ENCODE measurements at regions not wholly inside any gene's neighbourhood (a gene's known extent, or its start where the extent isn't known, plus 50 kb on each side); places are given as distances from the start of the nearest gene placed in this dataset.

DNA sequence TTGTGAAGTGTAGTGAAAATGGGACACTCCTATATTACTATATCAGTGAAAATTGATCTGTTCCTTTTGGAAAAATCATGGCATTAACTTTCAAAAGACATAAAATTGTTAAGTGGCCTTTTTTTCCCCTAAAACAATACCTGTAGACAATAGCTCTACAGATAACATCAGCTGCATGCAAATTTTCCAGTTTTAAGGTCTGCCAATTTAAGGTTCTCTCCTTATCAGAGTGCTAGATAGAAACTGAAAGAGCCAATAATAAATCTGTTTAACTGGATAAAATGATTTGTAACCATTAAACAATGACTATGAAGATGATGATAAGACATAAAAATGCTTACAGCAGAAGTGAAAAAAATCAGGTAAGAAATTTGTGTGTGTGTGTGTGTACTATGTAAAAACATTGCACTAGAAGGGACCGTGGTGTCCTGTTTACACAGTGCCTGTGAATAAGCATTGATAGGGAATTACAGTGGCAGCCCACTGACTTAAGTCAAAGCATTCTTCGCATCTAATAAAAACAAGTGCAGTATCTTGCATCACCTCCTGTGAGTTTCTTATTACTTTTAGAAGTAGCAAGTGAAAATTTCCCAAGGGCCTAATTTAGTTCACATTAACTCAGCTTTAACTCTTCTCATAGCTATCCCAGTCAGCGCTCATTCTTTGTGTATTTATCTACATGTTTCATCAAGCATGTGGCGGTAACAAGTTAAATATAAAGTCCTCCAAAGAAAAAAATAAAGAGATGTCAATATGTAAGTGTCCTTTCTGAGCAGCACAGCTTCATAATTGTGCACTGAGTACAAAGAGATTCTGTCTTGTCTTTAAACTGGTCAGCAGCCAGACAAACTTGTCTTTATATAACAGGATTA is 261.9 kb downstream of the ARL4A start:
- peak; percentile 15 for DNase-seq

DNA sequence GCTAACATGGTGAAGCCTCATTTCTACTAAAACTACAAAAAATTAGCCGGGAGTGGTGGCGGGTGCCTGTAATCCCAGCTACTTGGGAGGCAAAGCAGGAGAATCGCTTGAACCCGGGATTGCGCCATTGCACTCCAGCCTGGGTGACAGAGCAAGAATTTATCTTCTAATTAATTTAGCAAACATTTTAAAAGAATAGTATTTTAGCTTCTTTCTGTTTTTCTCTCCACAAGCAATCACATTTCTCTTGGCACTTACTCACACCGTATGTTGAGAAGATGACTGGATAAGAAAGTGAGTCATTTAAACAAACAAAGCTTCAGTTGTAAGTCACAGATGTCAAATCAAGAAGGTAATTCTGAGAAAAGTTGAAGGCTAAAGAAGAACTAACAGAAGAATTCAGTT is 264.0 kb downstream of the ARL4A start:
- no peak for DNase-seq

DNA sequence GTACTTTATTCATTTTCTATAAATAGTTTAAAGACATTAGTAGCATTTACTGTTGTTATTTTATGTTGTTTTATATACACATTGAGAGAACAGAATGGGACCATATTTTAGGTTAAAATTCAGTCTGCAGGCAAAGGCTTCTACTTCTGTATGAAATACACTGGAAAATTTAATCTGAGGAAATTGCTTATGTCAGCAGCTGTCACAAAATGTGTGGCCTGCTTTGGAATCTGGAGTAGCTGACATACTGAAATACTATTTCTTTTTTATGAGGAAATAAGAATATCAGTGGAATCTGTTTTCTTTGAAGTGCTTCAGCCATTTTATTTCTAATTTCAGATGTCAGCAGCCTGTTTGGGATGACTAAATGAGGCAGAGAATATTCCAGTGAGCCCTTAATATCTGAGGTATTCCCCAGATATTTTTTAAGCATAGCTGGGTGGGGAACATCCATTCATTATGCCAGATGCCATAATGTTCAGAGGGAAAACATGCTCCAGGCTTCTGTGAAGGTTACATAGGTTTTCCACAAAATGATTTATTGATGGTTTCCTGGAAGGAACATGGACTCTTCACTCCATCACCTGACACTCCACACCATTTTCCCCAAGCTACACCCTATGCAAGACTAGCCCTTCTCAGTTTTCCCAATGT is 267.1 kb downstream of the ARL4A start:
- no peak for DNase-seq

DNA sequence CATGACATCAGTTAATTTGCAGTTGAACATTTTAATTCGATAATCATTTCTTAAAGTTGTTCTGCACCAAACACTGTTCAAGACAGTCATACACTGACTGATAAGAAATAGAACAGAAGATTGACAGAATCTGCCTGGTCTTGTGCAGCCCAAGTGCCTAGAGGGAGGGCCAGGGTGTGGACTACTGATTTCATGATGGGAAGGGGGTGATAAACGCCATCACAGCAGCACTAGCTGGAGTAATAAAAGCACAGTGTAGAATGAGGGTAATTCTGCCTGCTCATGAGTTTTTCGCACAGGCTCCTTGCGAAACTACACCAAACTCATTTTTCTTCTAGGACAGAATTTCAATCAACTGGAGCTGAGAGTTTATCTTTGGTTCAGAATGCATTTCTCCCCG is 270.1 kb downstream of the ARL4A start:
- DNase-seq = no peak

DNA sequence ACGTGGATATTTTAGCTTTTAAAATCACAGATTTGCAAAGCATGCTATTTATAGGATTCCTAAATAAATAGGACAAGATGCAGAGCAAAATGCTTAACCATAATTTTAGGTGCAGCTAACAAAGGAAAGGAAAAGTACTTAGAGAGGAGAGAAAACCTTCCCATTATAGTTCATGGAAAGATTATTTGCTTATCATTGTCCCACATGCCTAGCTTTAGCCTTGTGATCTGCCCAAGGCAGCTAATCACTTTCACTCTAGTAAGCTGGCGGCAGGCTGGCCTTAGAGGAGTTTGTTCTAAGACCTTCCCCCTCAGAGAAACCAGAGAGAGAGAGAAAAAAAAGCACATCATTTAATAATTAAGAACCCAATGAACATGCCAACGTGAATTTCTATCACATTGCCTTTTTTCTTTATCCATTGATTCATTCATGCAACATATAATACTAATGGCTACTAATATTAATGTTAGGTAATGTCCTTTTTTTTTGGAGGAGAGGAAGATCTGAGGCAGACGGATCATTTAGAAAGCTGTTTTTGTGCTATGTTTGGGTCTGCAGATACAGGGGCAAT is 274.6 kb downstream of the ARL4A start:
- DNase-seq = no peak

DNA sequence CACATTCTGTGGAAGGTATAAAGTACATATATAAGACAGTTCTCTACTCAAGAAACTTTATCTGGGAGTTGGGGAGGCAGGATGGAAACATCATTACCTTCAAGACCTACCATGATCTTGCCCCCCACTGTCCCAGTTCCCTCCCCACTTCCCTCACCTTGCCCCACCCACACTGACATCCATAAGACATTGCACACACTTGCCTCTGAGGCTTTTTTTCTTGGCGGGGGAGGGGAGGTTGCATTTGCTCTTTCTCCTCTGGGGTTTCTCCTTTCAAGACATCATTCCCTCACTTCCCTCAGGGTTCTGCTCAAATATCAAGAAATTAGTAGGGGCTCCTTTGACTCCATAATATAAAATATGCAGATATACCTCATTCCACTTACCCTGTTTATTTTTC is 276.0 kb downstream of the ARL4A start:
- no peak for DNase-seq

DNA sequence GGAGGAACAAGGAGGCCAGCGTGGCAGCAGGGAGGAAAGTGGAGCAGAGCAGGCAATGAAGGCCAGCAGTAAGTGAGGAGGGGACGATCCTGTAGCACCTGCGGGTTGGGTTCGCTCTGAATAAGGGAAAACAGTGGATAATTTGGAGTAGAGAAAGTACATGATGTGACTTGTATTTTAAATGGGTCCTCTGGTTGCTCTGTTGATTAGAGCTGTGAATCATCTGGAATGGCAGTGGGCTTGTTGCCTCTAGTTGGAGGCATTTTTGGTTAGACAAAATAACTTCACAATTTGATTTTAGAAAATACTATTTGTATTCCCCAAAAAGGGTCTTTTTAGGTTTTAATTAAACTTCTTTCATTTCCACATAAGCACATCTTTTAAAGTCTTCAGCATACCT is 277.4 kb downstream of the ARL4A start:
- no peak for DNase-seq

DNA sequence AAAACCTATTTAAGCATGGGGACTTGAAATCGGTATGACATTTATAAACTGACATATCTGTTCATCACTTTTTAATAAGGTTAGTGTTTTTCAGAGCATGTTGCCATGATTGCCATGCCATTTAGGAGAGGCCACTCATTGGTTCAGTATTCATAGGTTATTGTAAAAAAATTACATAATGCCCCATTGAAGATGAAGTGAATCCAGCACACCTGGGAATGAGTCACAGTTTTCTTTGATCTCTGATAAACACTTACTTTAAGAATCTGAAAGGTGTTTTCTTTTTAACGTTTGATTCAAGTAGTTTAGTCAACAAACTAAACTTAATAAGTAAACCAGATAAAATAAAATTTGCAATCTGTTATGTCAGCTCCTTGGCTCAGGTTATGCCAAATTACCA is 278.3 kb downstream of the ARL4A start:
- no peak for DNase-seq

DNA sequence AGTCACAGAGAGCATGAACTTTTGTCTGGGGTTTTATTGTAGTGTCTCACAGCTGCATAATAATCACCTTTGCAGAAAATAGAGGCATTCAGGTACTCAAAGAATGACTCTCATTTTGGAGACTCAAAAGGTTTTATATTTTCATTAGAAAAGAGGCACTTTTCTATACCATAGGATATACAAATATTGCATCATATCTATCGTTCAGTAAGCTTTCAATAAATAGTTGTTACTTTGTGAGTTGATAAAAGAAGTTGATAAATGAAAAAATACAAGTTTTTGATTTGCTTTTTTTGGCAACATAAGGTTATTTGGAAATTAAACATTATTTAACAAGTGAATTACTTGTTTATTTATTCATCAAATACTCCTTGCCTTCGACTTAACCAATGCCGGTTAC is 279.9 kb downstream of the ARL4A start:
- no peak for DNase-seq

DNA sequence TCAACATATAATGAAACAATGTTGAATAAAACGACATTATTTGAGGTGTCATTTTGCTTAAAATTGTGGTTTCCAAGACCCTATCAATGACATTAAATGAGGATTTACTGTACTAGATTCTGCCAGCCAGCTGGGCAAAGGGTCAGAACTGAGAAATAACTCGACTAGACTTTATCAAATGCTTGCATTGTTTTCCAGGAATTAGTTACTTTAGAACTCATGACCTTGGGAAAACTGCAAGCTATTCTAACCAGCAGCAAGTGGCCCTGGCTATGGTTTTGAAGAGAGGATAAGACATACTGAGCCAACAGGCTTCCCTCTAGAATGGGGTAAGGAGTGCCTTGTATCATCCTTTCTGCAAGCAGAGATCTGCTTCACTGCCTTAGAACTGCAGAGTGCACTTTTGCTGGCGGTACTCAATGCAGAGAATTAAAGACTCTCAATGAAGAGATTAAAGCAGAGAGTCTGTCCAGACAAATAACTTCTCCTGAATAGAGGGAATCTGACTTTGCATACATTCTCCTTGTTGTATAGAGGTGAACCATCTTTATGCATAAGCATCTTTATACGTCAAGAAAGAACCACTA is 281.5 kb downstream of the ARL4A start:
- no peak for DNase-seq

DNA sequence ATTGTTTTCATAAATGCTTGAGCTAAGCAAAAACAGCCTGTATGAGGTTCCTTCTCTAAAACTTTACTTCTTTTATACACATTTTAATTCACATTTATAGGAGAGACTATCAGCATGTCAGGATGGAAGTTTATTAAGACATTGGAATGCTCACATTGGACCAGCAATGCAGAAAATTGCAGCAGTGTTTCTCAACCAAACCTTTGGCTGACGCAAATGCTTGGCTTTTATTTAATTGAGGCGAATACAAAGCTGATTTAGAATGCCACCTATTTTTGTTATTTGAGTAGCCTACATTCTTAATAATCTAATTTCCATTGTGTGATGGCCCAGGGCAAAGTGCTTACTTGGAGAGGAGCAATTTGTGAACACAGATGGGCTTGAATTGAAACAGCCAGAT is 283.2 kb downstream of the ARL4A start:
- DNase-seq = no peak

DNA sequence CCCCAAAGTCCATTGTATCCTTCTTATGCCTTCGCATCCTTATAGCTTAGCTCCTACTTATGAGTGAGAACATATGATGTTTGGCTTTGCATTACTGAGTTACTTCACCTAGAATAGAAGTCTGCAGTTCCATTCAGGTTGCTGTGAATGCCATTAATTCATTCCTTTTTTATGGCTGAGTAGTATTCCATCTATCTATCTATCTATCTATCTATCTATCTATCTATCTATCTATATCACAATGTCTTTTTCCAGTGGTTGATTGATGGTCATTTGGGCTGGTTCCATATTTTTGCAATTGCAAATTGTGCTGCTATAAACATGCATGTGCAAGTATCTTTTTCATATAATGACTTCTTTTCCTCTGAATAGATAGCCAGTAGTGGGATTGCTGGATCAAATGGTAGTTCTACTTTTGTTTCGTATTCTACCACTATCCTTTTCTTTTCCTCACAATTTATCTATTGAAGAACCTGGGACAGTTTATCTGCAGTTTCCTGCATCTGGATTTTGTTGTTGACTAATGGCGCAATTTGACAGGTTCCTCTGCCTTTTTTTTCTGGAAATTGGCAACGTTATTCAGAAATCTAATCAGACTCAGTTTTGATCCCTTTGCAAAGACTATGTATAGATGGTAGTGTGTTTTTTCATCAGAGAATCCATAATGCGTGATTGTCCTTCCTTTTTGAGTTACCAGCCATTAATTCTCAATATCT is 287.2 kb downstream of the ARL4A start:
- no peak for DNase-seq

DNA sequence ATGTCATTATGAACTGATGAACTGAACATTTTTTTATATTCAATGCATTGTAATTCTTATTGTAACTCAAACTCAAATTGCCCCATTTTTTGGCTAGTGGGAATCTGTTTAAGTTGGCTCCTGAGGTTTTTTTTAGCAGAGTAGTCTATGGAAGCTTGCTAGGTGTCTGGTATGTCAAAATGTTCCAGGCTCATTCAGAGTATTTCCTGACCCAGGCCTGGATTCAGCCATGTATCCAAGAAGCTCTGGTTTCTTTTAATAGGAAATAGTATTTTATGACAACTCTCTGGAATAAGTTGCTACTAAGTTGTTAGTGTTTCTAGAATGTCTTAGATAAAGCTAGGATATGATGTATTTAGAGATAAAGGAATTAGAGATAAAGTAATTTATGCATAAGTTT is 288.0 kb downstream of the ARL4A start:
- no peak for DNase-seq

DNA sequence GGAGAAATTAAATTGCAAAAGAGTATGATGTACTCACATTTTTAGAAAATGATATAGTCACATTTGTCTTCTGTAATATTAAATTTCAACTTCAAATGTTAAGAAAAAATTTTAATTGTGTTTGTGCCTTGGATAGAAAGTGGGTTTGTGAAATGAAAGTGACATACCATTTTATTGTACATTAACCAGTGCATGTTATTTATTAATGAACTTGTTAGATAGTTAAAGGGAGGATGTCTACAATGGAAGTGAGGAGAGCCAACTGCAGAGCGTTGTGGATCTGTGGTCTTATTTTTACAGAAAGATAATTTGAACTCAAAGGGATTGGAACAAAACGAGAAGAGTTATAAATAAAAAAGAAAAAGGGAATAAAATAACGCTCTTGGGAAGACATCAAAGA is 291.7 kb downstream of the ARL4A start:
- DNase-seq = no peak

DNA sequence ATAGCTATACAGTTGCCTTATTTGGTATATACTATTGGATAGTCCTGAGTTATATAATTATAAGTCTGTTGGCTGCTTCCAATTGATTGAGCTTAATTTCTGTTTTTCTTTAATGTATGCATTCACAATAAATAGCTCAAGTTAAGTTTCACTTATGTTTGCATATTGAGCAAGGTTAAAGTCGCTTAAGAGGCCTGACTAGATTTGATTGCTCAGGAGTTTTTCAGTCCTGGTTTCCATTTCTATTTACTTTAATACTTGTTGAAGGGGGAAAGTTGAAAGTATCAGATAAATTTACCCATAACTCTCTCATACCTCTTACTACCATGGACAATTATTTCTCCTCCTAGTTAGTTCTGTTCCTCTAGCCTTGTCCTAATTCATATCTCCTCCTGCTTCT is 294.7 kb downstream of the ARL4A start:
- no peak for DNase-seq

DNA sequence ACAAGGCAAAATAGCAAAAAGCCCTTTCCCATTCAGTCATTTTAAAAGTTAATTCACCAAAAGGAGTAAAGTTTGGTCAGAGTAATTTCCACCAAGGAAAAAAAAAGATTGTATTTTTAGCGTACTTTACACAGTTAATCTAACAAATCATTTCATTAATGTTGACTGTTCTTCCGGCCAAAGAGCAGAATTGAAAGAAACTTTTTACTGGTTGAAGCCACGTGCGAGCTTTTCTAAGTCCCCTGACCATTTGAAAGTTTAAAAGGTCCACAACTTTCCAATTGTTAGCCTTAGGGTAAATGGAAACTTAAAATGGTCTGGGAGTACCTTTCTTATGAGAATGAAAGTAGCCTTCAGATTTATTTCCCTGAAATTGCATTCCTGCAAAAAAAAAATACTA is 296.7 kb downstream of the ARL4A start:
- no peak for DNase-seq

DNA sequence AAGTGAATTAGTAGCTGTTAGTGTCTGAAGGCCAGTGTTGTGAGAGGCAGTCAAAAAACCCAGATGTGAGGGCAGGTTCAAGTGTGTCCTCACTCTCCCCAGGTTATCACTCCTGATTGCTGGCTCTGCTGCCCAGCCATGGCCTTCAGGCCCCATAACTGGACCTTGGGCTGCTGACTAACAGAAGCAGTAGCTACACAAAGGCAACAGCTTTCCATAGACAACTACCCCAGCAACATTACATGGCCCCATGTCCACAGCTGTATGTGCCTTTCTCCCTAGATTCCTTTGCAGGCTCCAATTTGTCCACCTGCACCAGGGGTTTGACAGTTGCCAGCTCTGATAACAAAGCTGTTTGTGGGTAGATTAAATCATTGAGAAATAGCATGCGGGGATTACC is 297.8 kb downstream of the ARL4A start:
- no peak for DNase-seq

DNA sequence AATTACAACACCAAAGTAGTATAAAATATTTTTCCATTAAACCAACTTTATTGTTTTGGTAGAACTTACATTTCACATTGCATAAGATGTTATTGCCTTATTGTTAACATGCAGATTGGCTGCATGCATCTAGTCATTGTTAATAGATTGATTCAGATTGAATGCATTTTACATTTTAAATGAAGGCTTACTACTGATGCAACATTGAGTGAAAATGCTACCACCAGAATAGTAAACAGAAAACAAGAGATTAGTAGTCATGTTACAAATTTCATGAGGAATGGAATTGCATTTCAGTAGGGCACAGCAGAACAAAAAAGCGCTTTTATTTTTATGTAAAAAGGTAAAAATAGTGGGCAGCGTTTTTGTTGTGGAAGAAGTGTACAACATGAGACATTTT is 298.3 kb downstream of the ARL4A start:
- no peak for DNase-seq

DNA sequence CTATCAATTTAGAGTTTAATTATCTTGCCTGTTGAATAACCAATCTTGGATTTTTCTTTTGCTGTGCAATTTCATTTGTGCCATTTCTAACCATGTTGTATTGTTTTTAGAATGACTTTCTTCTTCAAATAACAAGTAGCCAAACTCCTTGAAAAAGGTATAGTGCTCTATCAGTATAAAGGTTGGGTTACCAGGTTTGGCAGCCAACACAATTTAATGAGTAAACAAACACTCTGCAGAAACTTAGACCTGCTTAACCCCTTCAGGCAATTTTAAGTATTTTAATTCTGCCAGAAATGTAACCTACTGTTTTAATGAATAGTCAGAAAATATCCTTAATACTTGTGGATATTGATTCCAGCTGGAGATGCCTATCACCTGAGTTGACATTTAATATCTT is 299.8 kb downstream of the ARL4A start:
- DNase-seq = no peak

DNA sequence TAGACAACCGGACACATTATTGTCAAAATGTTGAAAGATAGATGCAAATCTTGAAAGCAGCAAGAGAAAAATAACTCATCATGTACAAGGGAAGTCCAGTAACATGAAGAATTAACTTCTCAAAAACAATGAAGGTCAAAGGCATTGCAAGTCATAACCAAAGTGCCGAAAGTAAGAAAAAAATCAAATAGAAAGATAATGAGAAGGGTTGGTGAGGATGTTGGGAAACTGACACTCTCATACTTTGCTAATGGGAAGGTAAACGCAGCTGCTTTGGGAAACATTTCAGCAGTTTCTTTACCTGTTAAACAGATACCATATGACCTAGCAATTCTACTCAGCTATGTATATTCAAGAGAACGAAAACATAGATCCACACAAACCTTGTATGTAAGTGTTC is 303.0 kb downstream of the ARL4A start:
- DNase-seq = no peak

DNA sequence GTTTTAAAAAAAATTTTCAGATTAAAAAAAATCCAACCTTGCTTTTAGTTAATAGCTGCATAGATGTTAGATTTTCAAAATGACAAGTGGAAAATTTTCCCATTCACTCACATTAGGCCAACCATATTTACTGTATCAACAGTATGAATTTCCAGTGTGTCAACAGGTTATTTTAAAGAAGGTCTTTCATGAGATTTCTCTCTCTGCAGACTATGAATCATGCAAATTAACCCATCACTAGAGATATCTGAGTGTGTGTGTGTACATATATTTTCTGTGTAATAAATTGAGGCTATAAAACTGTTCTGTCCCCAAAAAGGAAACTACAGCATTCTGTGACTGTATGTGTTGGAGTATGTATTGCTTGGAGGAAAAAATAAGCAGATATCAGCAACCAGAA is 305.6 kb downstream of the ARL4A start:
- no peak for DNase-seq

DNA sequence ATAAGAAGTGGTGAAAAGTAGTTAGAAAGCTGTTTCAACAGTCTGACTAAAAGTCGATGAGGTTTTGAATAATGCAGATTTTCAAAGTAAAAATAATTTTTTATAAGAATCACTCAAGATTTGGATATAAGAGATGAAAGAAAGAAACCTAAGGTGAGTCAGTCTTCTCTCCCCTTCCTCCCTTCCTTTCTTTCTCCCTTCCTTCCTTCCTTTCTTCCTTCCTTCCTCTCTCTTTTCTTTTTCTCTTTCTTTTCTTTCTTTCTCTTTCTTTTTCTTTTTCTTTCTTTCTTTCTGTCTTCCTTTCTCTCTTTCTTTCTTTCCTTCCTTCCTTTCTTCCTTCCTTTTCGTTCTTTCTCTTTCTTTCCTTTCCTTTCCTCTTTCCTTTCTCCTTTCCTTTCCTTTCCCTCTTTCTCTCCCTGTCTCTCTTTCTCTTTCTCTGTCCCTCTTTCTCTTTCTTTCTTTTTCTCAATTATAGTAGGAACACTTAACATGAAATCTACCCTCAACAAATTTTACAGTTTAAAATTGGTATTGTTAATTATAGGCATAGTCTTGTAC is 308.6 kb downstream of the ARL4A start:
- DNase-seq = no peak

DNA sequence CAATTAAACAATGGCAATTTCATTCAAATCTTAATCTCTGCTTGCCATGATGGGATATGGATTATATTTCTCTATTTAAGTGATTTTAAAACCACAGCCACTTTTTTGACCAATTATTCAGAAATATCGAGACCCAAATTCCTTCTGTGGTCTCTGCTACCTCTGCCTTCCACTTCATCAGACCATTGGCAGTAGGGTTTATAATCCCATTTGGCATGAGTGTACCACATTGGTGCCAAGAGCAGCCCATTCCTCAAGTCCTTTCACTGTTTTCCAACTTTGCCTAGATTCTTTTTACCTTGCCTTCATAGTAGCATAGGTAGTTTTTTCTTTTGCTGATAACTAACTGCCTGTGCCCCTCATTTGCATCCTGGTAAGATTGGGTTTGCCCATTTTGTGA is 319.9 kb downstream of the ARL4A start:
- DNase-seq = no peak

All from midbrain (tissue), 1 donor.